HFFc6 (cell line): ENCODE measurements at regions not wholly inside any gene's neighbourhood (a gene's known extent, or its start where the extent isn't known, plus 50 kb on each side); places are given as distances from the start of the nearest gene placed in this dataset.

Experiments used
- DNase-seq: peaks from one replicate; pipeline ENCODE4 v3.0.0-alpha.2; 2018
- H3K27ac Mint-ChIP-seq: 2 replicates; pipeline ENCODE4 v1.8.0; 2020; ENCODE audit warnings: mild to moderate bottlenecking, mixed read lengths
- H3K27me3 Mint-ChIP-seq: 2 replicates; pipeline ENCODE4 v1.8.0; 2021; ENCODE audit warnings: mild to moderate bottlenecking, moderate library complexity, mixed read lengths; ENCODE audit not compliant: insufficient read depth
- H3K36me3 Mint-ChIP-seq: 2 replicates; pipeline ENCODE4 v1.8.0; 2021; ENCODE audit warnings: low read depth, mixed read lengths
- H3K4me1 Mint-ChIP-seq: 2 replicates; pipeline ENCODE4 v1.8.0; 2020; ENCODE audit warnings: low read depth, mixed read lengths
- H3K4me3 Mint-ChIP-seq: 2 replicates; pipeline ENCODE4 v1.8.0; 2020; ENCODE audit warnings: mild to moderate bottlenecking, moderate library complexity, mixed read lengths
- H3K9me3 Mint-ChIP-seq: 2 replicates; pipeline ENCODE4 v1.8.0; 2020; ENCODE audit warnings: mild to moderate bottlenecking, mixed read lengths
- TF ChIP-seq, protein P1 (sequence below): fragments of 200-600 bp; sonication (generic); IDR thresholded peaks from 2 replicates; pipeline ENCODE4 v1.5.0; 2021; ENCODE audit warnings: antibody characterized with exemption, mild to moderate bottlenecking

DNA sequence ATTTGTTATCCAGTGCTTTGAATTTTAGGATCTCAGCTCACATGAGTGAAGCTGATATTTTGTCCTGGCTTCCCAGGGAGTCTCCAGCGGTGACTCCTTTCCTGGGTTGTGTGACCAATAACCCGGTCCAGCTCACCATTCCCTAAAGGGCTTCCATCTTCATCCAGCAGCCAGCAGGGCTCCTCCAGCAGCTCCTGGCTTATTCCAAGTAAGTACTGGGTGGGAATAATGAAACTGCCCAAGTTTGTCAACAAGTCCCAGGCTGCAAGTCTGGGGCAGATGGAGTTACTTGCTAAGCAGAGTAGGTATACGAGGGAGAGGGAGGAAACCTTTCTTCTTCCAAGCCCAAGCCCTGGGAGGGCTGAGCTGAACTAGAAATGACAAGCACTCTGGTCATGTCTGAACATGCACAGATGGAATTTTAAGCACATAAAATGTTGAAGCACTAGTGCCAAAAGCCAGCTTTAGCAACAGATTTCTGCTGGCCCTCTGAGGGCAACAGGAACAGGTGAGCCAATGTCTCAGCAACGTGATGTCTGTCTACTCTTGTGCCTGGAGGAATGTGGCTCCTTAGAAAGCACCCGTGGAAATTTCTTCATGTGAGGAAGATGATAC lies 153.7 kb upstream of the DAPK1 start:
- Mint-ChIP-seq H3K36me3 (no peaks in the 10 kb centered on the region), H3K4me3 (no peak overlapping the region), H3K27ac (no peak overlapping the region), H3K9me3 (no peaks in the 10 kb centered on the region), H3K27me3 (peaks cover 9% of the 10 kb centered on the region), H3K4me1 (peaks cover 7% of the 10 kb centered on the region; the same call in 1 of the 2 replicates)
- no peak for DNase-seq
- TF ChIP-seq, protein P1, sequence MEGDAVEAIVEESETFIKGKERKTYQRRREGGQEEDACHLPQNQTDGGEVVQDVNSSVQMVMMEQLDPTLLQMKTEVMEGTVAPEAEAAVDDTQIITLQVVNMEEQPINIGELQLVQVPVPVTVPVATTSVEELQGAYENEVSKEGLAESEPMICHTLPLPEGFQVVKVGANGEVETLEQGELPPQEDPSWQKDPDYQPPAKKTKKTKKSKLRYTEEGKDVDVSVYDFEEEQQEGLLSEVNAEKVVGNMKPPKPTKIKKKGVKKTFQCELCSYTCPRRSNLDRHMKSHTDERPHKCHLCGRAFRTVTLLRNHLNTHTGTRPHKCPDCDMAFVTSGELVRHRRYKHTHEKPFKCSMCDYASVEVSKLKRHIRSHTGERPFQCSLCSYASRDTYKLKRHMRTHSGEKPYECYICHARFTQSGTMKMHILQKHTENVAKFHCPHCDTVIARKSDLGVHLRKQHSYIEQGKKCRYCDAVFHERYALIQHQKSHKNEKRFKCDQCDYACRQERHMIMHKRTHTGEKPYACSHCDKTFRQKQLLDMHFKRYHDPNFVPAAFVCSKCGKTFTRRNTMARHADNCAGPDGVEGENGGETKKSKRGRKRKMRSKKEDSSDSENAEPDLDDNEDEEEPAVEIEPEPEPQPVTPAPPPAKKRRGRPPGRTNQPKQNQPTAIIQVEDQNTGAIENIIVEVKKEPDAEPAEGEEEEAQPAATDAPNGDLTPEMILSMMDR = no peak

DNA sequence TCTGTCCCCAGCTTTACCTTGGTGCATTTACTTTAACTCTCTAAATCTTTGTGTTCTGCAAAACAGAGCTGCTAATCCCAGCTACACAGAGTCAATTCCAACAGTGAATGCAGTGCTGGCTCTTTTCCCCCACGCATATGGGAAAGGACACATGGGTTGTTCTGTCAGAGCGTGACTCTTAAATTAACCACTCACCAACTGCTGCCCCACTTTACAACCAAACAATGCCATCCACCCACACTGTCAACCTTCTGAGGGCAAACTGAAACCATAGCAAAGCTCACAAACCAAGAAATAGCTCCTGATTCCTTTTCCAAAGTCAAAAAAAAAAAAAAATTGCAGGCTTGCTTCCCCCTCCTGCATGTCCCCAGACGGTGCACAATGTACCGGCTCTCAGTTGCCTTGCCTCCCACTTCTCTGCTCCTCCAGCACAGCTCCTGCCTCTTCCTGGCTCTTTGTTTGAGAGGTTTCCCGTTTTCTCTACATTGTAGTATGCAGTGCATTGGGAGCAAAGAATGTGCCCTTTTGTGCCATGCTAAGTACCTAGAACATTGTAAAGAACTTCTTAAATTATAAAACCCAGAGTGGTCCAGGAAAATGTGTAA lies 151.5 kb upstream of the DAPK1 start:
- DNase-seq = no peak
- peaks cover 7% of the 10 kb centered on the region; the same call in 1 of the 2 replicates for H3K4me1 Mint-ChIP-seq
- H3K27ac Mint-ChIP-seq = no peak overlapping the region
- H3K9me3 Mint-ChIP-seq = no peaks in the 10 kb centered on the region
- no peaks in the 10 kb centered on the region for H3K36me3 Mint-ChIP-seq
- no peak overlapping the region for H3K4me3 Mint-ChIP-seq
- TF ChIP-seq, protein P1 = no peak
- peaks cover 5% of the 10 kb centered on the region for H3K27me3 Mint-ChIP-seq

DNA sequence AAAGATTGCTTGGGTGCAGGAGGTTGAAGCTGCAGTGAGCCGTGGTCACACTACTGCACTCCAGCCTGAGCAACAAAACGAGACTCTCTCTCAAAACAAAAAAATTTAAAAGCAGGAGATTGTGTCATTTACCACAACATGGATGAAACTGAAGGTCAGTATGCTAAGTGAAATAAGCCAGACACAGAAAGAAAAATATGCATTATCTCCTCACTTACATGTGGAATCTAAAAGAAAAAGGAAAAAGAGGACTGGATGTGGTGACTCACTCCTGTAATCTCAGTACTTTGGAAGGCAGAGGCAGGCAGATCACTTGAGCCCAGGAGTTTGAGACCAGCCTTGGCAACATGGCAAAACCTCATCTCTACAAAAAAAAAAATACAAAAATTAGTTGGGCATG lies 146.8 kb upstream of the DAPK1 start:
- Mint-ChIP-seq H3K36me3 (no peaks in the 10 kb centered on the region), H3K27ac (no peak overlapping the region), H3K4me1 (no peaks in the 10 kb centered on the region; the same call in 1 of the 2 replicates), H3K9me3 (no peaks in the 10 kb centered on the region), H3K27me3 (peaks cover 11% of the 10 kb centered on the region; the same call in 1 of the 2 replicates), H3K4me3 (no peak overlapping the region)
- TF ChIP-seq, protein P1 = no peak
- DNase-seq = no peak

DNA sequence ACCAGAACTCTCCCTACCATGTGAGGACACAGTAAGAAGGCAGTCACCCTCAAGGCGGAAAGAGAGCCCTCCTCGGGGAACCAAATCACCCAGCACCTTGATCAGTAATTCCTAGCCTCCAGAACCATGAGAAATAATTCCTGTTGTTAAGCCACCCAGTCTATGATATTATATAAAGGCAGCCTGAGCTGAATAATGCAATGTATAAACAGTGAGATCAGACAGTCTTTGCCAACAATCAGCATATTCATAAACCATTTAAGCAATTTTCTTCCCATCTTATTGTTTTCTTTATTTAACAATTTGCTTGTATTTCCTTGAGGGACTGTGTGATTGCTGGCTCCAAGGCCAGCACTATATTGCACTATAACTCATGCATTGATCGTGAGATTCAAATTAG lies 144.4 kb upstream of the DAPK1 start:
- TF ChIP-seq, protein P1 = no peak
- H3K4me1 Mint-ChIP-seq = no peaks in the 10 kb centered on the region; the same call in 1 of the 2 replicates
- H3K27ac Mint-ChIP-seq = no peak overlapping the region

DNA sequence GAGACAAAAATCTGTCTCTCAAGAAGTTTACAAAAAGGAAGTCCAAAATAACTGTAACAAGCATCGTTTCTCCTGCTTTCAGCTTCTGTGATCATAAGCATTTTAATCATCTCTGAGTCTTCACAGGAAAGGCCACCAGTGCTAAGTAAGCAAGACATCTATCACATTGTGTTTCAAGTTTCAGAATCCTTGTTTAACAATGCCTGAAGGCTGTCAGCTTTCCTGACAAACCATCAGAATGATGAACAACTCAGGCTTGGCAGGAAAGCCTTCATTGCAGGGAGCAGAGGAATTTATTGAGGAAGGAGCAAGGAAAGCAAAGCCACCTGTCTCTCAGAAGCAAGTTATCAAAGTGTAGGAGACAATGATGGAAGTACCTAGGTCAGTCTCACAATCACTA lies 143.5 kb upstream of the DAPK1 start:
- Mint-ChIP-seq H3K27me3 (peaks cover 9% of the 10 kb centered on the region; the same call in 1 of the 2 replicates), H3K36me3 (no peaks in the 10 kb centered on the region), H3K9me3 (no peaks in the 10 kb centered on the region; the same call in 1 of the 2 replicates), H3K4me3 (no peak overlapping the region), H3K4me1 (no peaks in the 10 kb centered on the region; the same call in 1 of the 2 replicates), H3K27ac (no peak overlapping the region)
- DNase-seq = no peak
- TF ChIP-seq, protein P1 = no peak

More for the DNA sequence above, 144.4 kb upstream of the DAPK1 start:
- no peaks in the 10 kb centered on the region; the same call in 1 of the 2 replicates for H3K9me3 Mint-ChIP-seq
- no peaks in the 10 kb centered on the region for H3K36me3 Mint-ChIP-seq
- no peak for DNase-seq
- no peak overlapping the region for H3K4me3 Mint-ChIP-seq
- H3K27me3 Mint-ChIP-seq = peaks cover 9% of the 10 kb centered on the region; the same call in 1 of the 2 replicates
